Activated T-helper 1 cell treated with anti-CD3 and anti-CD28 coated beads, Interleukin-12 subunit alpha, Interleukin-12 subunit beta, Interleukin-2, Interleukin-4 antibody, amounts not matched to agents 30 ng/mL and 10 ng/mL and 1 ng/mL, durations not matched to agents 14 hours and 24 hours and 36 hours (primary cell): ENCODE measurements at regions not wholly inside any gene's neighbourhood (a gene's known extent, or its start where the extent isn't known, plus 50 kb on each side); places are given as distances from the start of the nearest gene placed in this dataset.

ENCODE experiments used
- DNase-seq: peaks from one replicate; pipeline ENCODE4 v3.0.0; 2021; ENCODE audit warnings: low spot score
- H3K27ac Mint-ChIP-seq: one replicate; pipeline ENCODE4 v1.8.0; 2021; ENCODE audit warnings: mild to moderate bottlenecking, mixed read lengths
- H3K27me3 Mint-ChIP-seq: one replicate; pipeline ENCODE4 v1.8.0; 2022; ENCODE audit warnings: mild to moderate bottlenecking, moderate library complexity, mixed read lengths; ENCODE audit not compliant: insufficient read depth
- H3K36me3 Mint-ChIP-seq: one replicate; pipeline ENCODE4 v1.8.0; 2021; ENCODE audit warnings: low read depth, mixed read lengths
- H3K4me1 Mint-ChIP-seq: one replicate; pipeline ENCODE4 v1.8.0; 2021; ENCODE audit warnings: low read depth, mixed read lengths
- H3K4me3 Mint-ChIP-seq: one replicate; pipeline ENCODE4 v1.8.0; 2021; ENCODE audit warnings: mild to moderate bottlenecking, moderate library complexity, mixed read lengths
- H3K9me3 Mint-ChIP-seq: one replicate; pipeline ENCODE4 v1.8.0; 2021; ENCODE audit warnings: mixed read lengths
- intact Hi-C: fragments of 100-400 bp; cut with micrococcal nuclease; formaldehyde crosslinking; loops from one replicate; pipeline ENCODE4 v1.15.1; 2024

GRCh38 chr22:47251911-47252310, 489.5 kb downstream of the TBC1D22A start:
- intact Hi-C loops = no loop called here
- H3K9me3 Mint-ChIP-seq = no peaks in the 10 kb centered on the region
- H3K4me3 Mint-ChIP-seq = no peak overlapping the region
- no peaks in the 10 kb centered on the region for H3K4me1 Mint-ChIP-seq
- no peak overlapping the region for H3K27ac Mint-ChIP-seq
- DNase-seq = no peak
- H3K27me3 Mint-ChIP-seq = no peaks in the 10 kb centered on the region
- H3K36me3 Mint-ChIP-seq = no peaks in the 10 kb centered on the region

GRCh38 chr22:47250995-47251765, 488.7 kb downstream of the TBC1D22A start:
- H3K27me3 Mint-ChIP-seq = no peaks in the 10 kb centered on the region
- H3K36me3 Mint-ChIP-seq = no peaks in the 10 kb centered on the region
- H3K27ac Mint-ChIP-seq = no peak overlapping the region
- H3K9me3 Mint-ChIP-seq = no peaks in the 10 kb centered on the region
- intact Hi-C loops = no loop called here
- H3K4me3 Mint-ChIP-seq = no peak overlapping the region
- DNase-seq = no peak
- H3K4me1 Mint-ChIP-seq = no peaks in the 10 kb centered on the region

GRCh38 chr22:47249370-47249928, 487.0 kb downstream of the TBC1D22A start:
- DNase-seq = no peak
- Mint-ChIP-seq H3K27ac (no peak overlapping the region), H3K4me1 (no peaks in the 10 kb centered on the region), H3K36me3 (no peaks in the 10 kb centered on the region), H3K27me3 (no peaks in the 10 kb centered on the region), H3K9me3 (no peaks in the 10 kb centered on the region), H3K4me3 (no peak overlapping the region)
- intact Hi-C loops = no loop called here

GRCh38 chr22:47248925-47249324, 486.5 kb downstream of the TBC1D22A start:
- no peaks in the 10 kb centered on the region for H3K27me3 Mint-ChIP-seq
- no peak overlapping the region for H3K4me3 Mint-ChIP-seq
- intact Hi-C loops = no loop called here
- no peaks in the 10 kb centered on the region for H3K9me3 Mint-ChIP-seq
- no peak overlapping the region for H3K27ac Mint-ChIP-seq
- DNase-seq = no peak
- no peaks in the 10 kb centered on the region for H3K36me3 Mint-ChIP-seq
- H3K4me1 Mint-ChIP-seq = no peaks in the 10 kb centered on the region

GRCh38 chr22:47247579-47248240, 485.3 kb downstream of the TBC1D22A start:
- Mint-ChIP-seq H3K4me3 (no peak overlapping the region), H3K27ac (no peak overlapping the region), H3K9me3 (no peaks in the 10 kb centered on the region), H3K4me1 (no peaks in the 10 kb centered on the region), H3K27me3 (no peaks in the 10 kb centered on the region), H3K36me3 (no peaks in the 10 kb centered on the region)
- intact Hi-C loops = no loop called here
- DNase-seq = no peak

- Mint-ChIP-seq H3K9me3 (no peaks in the 10 kb centered on the region), H3K4me3 (no peak overlapping the region), H3K27me3 (no peaks in the 10 kb centered on the region), H3K27ac (no peak overlapping the region), H3K4me1 (no peaks in the 10 kb centered on the region), H3K36me3 (no peaks in the 10 kb centered on the region)
- intact Hi-C loops = no loop called here
- DNase-seq = no peak
Observed at GRCh38 chr22:47245786-47246185, 483.3 kb downstream of the TBC1D22A start.

GRCh38 chr22:47245286-47245685, 482.8 kb downstream of the TBC1D22A start:
- no peaks in the 10 kb centered on the region for H3K9me3 Mint-ChIP-seq
- no peak overlapping the region for H3K27ac Mint-ChIP-seq
- no peak for DNase-seq
- intact Hi-C loops = no loop called here
- no peaks in the 10 kb centered on the region for H3K4me1 Mint-ChIP-seq
- no peak overlapping the region for H3K4me3 Mint-ChIP-seq
- no peaks in the 10 kb centered on the region for H3K27me3 Mint-ChIP-seq
- H3K36me3 Mint-ChIP-seq = no peaks in the 10 kb centered on the region

GRCh38 chr22:47240116-47240515, 477.7 kb downstream of the TBC1D22A start:
- DNase-seq = no peak
- intact Hi-C loops = no loop called here
- H3K4me1 Mint-ChIP-seq = no peaks in the 10 kb centered on the region
- H3K4me3 Mint-ChIP-seq = no peak overlapping the region
- H3K27ac Mint-ChIP-seq = no peak overlapping the region
- H3K36me3 Mint-ChIP-seq = no peaks in the 10 kb centered on the region
- no peaks in the 10 kb centered on the region for H3K27me3 Mint-ChIP-seq
- H3K9me3 Mint-ChIP-seq = no peaks in the 10 kb centered on the region

GRCh38 chr22:47239474-47239860, 477.0 kb downstream of the TBC1D22A start:
- H3K9me3 Mint-ChIP-seq = no peaks in the 10 kb centered on the region
- no peaks in the 10 kb centered on the region for H3K4me1 Mint-ChIP-seq
- no peaks in the 10 kb centered on the region for H3K27me3 Mint-ChIP-seq

GRCh38 chr22:47238690-47239473, 476.4 kb downstream of the TBC1D22A start:
- Mint-ChIP-seq H3K4me1 (no peaks in the 10 kb centered on the region), H3K27ac (no peak overlapping the region), H3K4me3 (no peak overlapping the region), H3K27me3 (no peaks in the 10 kb centered on the region), H3K9me3 (no peaks in the 10 kb centered on the region), H3K36me3 (no peaks in the 10 kb centered on the region)
- intact Hi-C loops = no loop called here
- no peak for DNase-seq

More at GRCh38 chr22:47239474-47239860, 477.0 kb downstream of the TBC1D22A start:
- H3K36me3 Mint-ChIP-seq = no peaks in the 10 kb centered on the region
- intact Hi-C loops = no loop called here
- no peak overlapping the region for H3K4me3 Mint-ChIP-seq
- DNase-seq = no peak
- no peak overlapping the region for H3K27ac Mint-ChIP-seq

- DNase-seq = no peak
- H3K4me1 Mint-ChIP-seq = no peaks in the 10 kb centered on the region
- H3K36me3 Mint-ChIP-seq = no peaks in the 10 kb centered on the region
- intact Hi-C loops = no loop called here
- no peaks in the 10 kb centered on the region for H3K27me3 Mint-ChIP-seq
- no peak overlapping the region for H3K27ac Mint-ChIP-seq
- H3K9me3 Mint-ChIP-seq = peaks cover 5% of the 10 kb centered on the region
- H3K4me3 Mint-ChIP-seq = no peak overlapping the region
Observed at GRCh38 chr22:47237890-47238480, 475.5 kb downstream of the TBC1D22A start.

- no peaks in the 10 kb centered on the region for H3K36me3 Mint-ChIP-seq
- H3K4me3 Mint-ChIP-seq = no peak overlapping the region
- intact Hi-C loops = no loop called here
- H3K9me3 Mint-ChIP-seq = peaks cover 5% of the 10 kb centered on the region
- H3K27me3 Mint-ChIP-seq = no peaks in the 10 kb centered on the region
- H3K27ac Mint-ChIP-seq = no peak overlapping the region
- H3K4me1 Mint-ChIP-seq = no peaks in the 10 kb centered on the region
- DNase-seq = no peak
Observed at GRCh38 chr22:47236718-47237117, 474.3 kb downstream of the TBC1D22A start.
